PC-3 (cell line): ENCODE measurements at regions not wholly inside any gene's neighbourhood (a gene's known extent, or its start where the extent isn't known, plus 50 kb on each side); places are given as distances from the start of the nearest gene placed in this dataset.
A peak's percentile ranks its signal among the peaks of the same experiment; 100 is the strongest.

Experiments used
- ATAC-seq: fragments of 200-7000 bp; cut with Tn5 transposase; 2 replicates; pipeline ENCODE4 v1.9.1; 2020; ENCODE audit warnings: mild to moderate bottlenecking, moderate library complexity
- BruUV-seq: library from RNA; stranded (reverse); fragments of 400-500 nt; replicated peaks from 2 replicates; lab custom pipeline; 2021; lab: Mats Ljungman, UMichigan
- CTCF ChIA-PET: fragments of 300-600 bp; sonication (Branson Sonifier 250); formaldehyde crosslinking; loops from one replicate; lab custom pipeline; 2022; ENCODE audit warnings: antibody characterized with exemption; lab: Charles Lee
- POLR2A ChIA-PET: fragments of 300-600 bp; sonication (Branson Sonifier 250); formaldehyde crosslinking; loops from one replicate; lab custom pipeline; 2022; ENCODE audit warnings: antibody characterized with exemption; ENCODE audit not compliant: unreplicated experiment; lab: Charles Lee
- DNase-seq: peaks from one replicate; pipeline ENCODE4 v3.0.0-alpha.2; 2015
- H2AFZ ChIP-seq: fragments of 300-600 bp; sonication (generic); 2 replicates; pipeline ENCODE4 v1.6.0; 2016; ENCODE audit warnings: antibody characterized with exemption, low read length
- H3F3A ChIP-seq: fragments of 300-600 bp; sonication (generic); one replicate; pipeline ENCODE4 v1.6.0; 2017; ENCODE audit warnings: antibody characterized with exemption, low read length, control low read depth, mild to moderate bottlenecking; ENCODE audit not compliant: unreplicated experiment
- H3K27ac ChIP-seq: fragments of 300-600 bp; sonication (generic); 2 replicates; pipeline ENCODE4 v1.5.1; 2016; ENCODE audit warnings: mild to moderate bottlenecking, low read length
- H3K27me3 ChIP-seq: fragments of 300-600 bp; sonication (generic); 2 replicates; pipeline ENCODE4 v1.6.1; 2016; ENCODE audit warnings: low read length, mixed read lengths
- H3K36me3 ChIP-seq: fragments of 300-600 bp; sonication (generic); 2 replicates; pipeline ENCODE4 v1.6.1; 2016; ENCODE audit warnings: low read depth, mixed run types, low read length, mixed read lengths
- H3K4me1 ChIP-seq: fragments of 300-600 bp; sonication (generic); 2 replicates; pipeline ENCODE4 v1.5.1; 2016; ENCODE audit warnings: low read length; ENCODE audit not compliant: insufficient read depth
- H3K4me2 ChIP-seq: fragments of 300-600 bp; sonication (generic); 2 replicates; pipeline ENCODE4 v1.6.0; 2016; ENCODE audit warnings: low read length
- H3K4me3 ChIP-seq: fragments of 300-600 bp; sonication (generic); 2 replicates; pipeline ENCODE4 v1.5.1; 2016; ENCODE audit warnings: mild to moderate bottlenecking, low read length, mixed read lengths
- H3K79me2 ChIP-seq: fragments of 300-600 bp; sonication (generic); 2 replicates; pipeline ENCODE4 v1.6.1; 2017; ENCODE audit warnings: low read length, mixed read lengths
- H3K9ac ChIP-seq: fragments of 300-600 bp; sonication (generic); 2 replicates; pipeline ENCODE4 v1.6.0; 2016; ENCODE audit warnings: mild to moderate bottlenecking, low read length
- H3K9me2 ChIP-seq: fragments of 300-600 bp; sonication (generic); replicated peaks from 2 replicates; pipeline ENCODE4 v1.6.1; 2016; ENCODE audit warnings: mixed run types, low read length, mixed read lengths
- H3K9me3 ChIP-seq: fragments of 300-600 bp; sonication (generic); 2 replicates; pipeline ENCODE4 v1.6.1; 2016; ENCODE audit warnings: low read length, mixed read lengths
- H4K20me1 ChIP-seq: fragments of 300-600 bp; sonication (generic); 2 replicates; pipeline ENCODE4 v1.6.1; 2016; ENCODE audit warnings: low read length, mixed read lengths
- EZH2 ChIP-seq: fragments of 300-600 bp; sonication (generic); IDR thresholded peaks from one replicate; pipeline ENCODE4 v1.6.1; 2017; ENCODE audit warnings: antibody characterized with exemption, mild to moderate bottlenecking, low read length; ENCODE audit not compliant: unreplicated experiment
- EZH2phosphoT487 ChIP-seq: fragments of 300-600 bp; sonication (generic); IDR thresholded peaks from 2 replicates; pipeline ENCODE4 v1.6.1; 2018; ENCODE audit warnings: mild to moderate bottlenecking, antibody characterized with exemption, low read length, borderline replicate concordance
- intact Hi-C: fragments of 100-400 bp; cut with micrococcal nuclease; formaldehyde crosslinking; loops from 2 replicates; pipeline ENCODE4 v1.9.0; 2023
- TF ChIP-seq, protein P1 (sequence below): fragments of 300-600 bp; sonication (generic); conservative IDR thresholded peaks from 2 replicates; pipeline ENCODE4 v1.5.1; 2017; ENCODE audit warnings: antibody characterized with exemption, low read depth, mild to moderate bottlenecking, low read length

DNA sequence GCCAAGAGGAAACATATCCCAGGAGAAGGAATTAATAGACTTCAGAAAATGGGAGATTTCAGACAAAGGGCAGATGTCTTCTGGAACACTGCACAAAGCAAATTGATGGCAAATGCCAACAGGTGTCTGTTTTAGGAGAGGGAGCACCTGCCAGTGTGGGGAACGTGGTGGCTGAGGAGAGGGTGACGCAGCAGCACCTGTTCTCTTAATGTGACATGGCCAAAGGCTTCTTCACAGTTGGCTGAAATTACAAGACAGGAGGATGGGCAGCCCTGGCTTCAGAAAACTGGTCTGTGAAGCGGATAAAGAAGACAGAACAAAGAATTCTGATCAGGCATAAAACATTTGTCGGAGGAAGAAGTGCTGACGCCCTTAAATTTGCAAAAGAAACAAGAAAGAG, 178.7 kb upstream of the RUNX1 start:
- Histone ChIP-seq H3K79me2 (no peaks in the 10 kb centered on the region), H3K4me3 (no peak overlapping the region), H3K9me2 (no peaks in the 10 kb centered on the region), H3F3A (no peaks in the 10 kb centered on the region), H3K27ac (no peak overlapping the region), H3K4me2 (no peak overlapping the region), H3K36me3 (no peaks in the 10 kb centered on the region), H4K20me1 (no peaks in the 10 kb centered on the region), H2AFZ (no peak overlapping the region), H3K9ac (no peak overlapping the region), H3K27me3 (no peaks in the 10 kb centered on the region), H3K4me1 (peaks cover 48% of the 10 kb centered on the region), H3K9me3 (no peaks in the 10 kb centered on the region)
- ChIA-PET CTCF (no interaction called here), POLR2A (no interaction called here)
- TF ChIP-seq EZH2phosphoT487 (no peak), EZH2 (no peak)
- TF ChIP-seq, protein P1, sequence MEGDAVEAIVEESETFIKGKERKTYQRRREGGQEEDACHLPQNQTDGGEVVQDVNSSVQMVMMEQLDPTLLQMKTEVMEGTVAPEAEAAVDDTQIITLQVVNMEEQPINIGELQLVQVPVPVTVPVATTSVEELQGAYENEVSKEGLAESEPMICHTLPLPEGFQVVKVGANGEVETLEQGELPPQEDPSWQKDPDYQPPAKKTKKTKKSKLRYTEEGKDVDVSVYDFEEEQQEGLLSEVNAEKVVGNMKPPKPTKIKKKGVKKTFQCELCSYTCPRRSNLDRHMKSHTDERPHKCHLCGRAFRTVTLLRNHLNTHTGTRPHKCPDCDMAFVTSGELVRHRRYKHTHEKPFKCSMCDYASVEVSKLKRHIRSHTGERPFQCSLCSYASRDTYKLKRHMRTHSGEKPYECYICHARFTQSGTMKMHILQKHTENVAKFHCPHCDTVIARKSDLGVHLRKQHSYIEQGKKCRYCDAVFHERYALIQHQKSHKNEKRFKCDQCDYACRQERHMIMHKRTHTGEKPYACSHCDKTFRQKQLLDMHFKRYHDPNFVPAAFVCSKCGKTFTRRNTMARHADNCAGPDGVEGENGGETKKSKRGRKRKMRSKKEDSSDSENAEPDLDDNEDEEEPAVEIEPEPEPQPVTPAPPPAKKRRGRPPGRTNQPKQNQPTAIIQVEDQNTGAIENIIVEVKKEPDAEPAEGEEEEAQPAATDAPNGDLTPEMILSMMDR, result no peak
- ATAC-seq, result no peak
- intact Hi-C loops, result no loop called here
- no peak for DNase-seq
- BruUV-seq, result no TSS peak

DNA sequence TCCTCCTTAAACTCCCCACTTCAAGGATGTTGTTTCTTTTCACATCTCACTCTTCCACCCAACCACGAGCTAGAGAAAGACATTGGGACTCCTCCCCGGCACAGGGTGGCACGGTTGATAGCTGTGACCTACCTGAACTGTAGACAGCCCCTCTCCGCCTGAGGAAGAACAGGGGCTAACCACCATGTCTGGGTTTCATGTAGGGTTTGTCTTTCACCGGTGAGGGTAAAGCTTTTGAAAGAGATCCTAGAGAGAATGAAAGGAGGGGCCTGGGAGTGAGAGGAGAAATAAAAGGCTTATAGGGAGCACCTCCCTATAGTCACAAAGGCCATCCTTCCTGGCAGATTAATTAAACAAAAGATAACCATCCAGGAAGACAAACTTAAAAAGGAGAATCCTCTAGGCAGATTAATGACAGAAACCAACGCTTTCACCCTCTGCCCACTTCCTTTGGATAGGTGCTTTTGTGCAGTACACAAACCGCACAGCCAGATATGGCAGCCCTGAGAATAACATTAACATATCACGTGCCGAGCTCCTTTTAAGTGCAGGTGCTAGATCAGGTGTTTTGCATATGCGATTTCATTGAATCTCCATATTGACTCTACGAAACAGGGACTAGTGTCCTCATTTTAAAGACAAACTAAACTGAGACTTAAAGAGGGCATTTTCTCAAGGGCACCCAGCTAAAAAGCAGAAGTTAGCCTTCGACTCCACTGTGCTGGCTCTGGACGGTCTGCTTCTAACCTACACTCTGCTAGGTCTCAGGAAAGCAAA, 178.1 kb upstream of the RUNX1 start:
- Histone ChIP-seq H3K4me3 (no peak overlapping the region), H3K36me3 (no peaks in the 10 kb centered on the region), H3K79me2 (no peaks in the 10 kb centered on the region), H3K9me3 (no peaks in the 10 kb centered on the region), H3K4me2 (peak overlapping the region; percentile 61), H3K4me1 (peaks cover 48% of the 10 kb centered on the region), H3K27ac (peak overlapping the region; percentile 73), H2AFZ (no peak overlapping the region), H3K9me2 (no peaks in the 10 kb centered on the region), H3F3A (no peaks in the 10 kb centered on the region), H3K9ac (peak overlapping the region; percentile 9; the same call in 1 of the 2 replicates), H3K27me3 (no peaks in the 10 kb centered on the region), H4K20me1 (no peaks in the 10 kb centered on the region)
- TF ChIP-seq, protein P1, result no peak
- TF ChIP-seq EZH2 (no peak), EZH2phosphoT487 (no peak)
- CTCF ChIA-PET, result no interaction called here
- POLR2A ChIA-PET, result interaction anchor here (0.6 kb wide), 1 partner anchor 339 kb away, joined by 4 read pairs; no protein-coding TSS in a partner anchor
- intact Hi-C loops, result no loop called here
- BruUV-seq, result no TSS peak
- DNase-seq (no peak), ATAC-seq (no peak)

DNA sequence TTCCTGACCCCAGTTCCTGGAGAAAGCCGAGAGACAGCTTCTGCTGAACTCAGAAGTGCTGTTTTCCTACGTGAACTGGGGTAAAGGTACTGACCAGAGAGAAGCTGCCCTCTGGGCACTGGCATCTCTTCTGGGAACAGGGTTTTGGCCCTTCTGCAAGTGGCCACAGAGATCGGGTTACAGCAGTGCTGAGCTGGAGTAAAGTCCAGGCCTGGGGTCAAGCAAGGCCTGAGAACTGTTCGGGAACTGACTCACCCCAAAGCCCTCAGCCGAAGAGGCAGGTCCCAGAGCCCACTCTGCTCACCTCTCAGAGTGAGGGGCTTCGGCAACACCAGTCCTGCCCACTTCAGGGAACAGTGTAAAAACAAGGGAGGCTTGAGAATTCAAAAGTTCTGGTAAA, 177.2 kb upstream of the RUNX1 start:
- intact Hi-C loops, result no loop called here
- TF ChIP-seq EZH2phosphoT487, result no peak
- TF ChIP-seq, protein P1, result no peak
- TF ChIP-seq EZH2, result no peak
- no peaks in the 10 kb centered on the region for H3F3A ChIP-seq
- H3K9me3 ChIP-seq, result no peaks in the 10 kb centered on the region
- peak overlapping the region; percentile 11 for H2AFZ ChIP-seq
- POLR2A ChIA-PET, result interaction anchor here (0.6 kb wide), 1 partner anchor 338 kb away, joined by 4 read pairs; no protein-coding TSS in a partner anchor
- CTCF ChIA-PET, result interaction anchor here (0.5 kb wide), 1 partner anchor 27 kb away, joined by 3 read pairs; no protein-coding TSS in a partner anchor
- H3K36me3 ChIP-seq, result no peaks in the 10 kb centered on the region
- BruUV-seq, result no TSS peak
- ATAC-seq (peak; percentile 95), DNase-seq (peak; percentile 78)
- no peaks in the 10 kb centered on the region for H3K9me2 ChIP-seq
- no peaks in the 10 kb centered on the region for H4K20me1 ChIP-seq
- no peaks in the 10 kb centered on the region for H3K27me3 ChIP-seq
- no peak overlapping the region for H3K4me3 ChIP-seq
- no peaks in the 10 kb centered on the region for H3K79me2 ChIP-seq
- peak overlapping the region; percentile 44 for H3K9ac ChIP-seq
- H3K4me2 ChIP-seq, result peak overlapping the region; percentile 61
- peaks cover 42% of the 10 kb centered on the region for H3K4me1 ChIP-seq
- H3K27ac ChIP-seq, result peak overlapping the region; percentile 73
